Activated CD8-positive, alpha-beta memory T cell treated with anti-CD3 and anti-CD28 coated beads for 36 hours (primary cell): ENCODE measurements at regions not wholly inside any gene's neighbourhood (a gene's known extent, or its start where the extent isn't known, plus 50 kb on each side); places are given as distances from the start of the nearest gene placed in this dataset.

ENCODE experiments used
- CTCF ChIA-PET: fragments of 350-600 bp; sonication (Branson Sonifier 250); formaldehyde crosslinking; loops from one replicate; lab custom pipeline; 2021; ENCODE audit warnings: antibody characterized with exemption; lab: Charles Lee
- POLR2A ChIA-PET: fragments of 350-600 bp; sonication (Branson Sonifier 250); formaldehyde crosslinking; loops from one replicate; lab custom pipeline; 2021; ENCODE audit warnings: antibody characterized with exemption; lab: Charles Lee

- ChIA-PET CTCF (no interaction called here), POLR2A (no interaction called here)
These were observed 1412.1 kb downstream of the PLA2G4A start for GRCh38 chr1:188240772-188241406.

GRCh38 chr1:188241629-188242028 is 1412.9 kb downstream of the PLA2G4A start:
- POLR2A ChIA-PET: no interaction called here
- CTCF ChIA-PET: no interaction called here

- ChIA-PET CTCF (no interaction called here), POLR2A (no interaction called here)
These were observed 1414.7 kb downstream of the PLA2G4A start for GRCh38 chr1:188243456-188243855.

GRCh38 chr1:188244681-188245080 is 1415.9 kb downstream of the PLA2G4A start:
- ChIA-PET CTCF (no interaction called here), POLR2A (no interaction called here)

- POLR2A ChIA-PET: no interaction called here
These were observed 1418.5 kb downstream of the PLA2G4A start for GRCh38 chr1:188247255-188247654.

GRCh38 chr1:188249811-188250210 is 1421.1 kb downstream of the PLA2G4A start:
- POLR2A ChIA-PET: no interaction called here
- CTCF ChIA-PET: no interaction called here

More at GRCh38 chr1:188247255-188247654, 1418.5 kb downstream of the PLA2G4A start:
- CTCF ChIA-PET: interaction anchor here (0.7 kb wide), 1 partner anchor 24 kb away, joined by 3 read pairs; no protein-coding TSS in a partner anchor

GRCh38 chr1:188251036-188251435 is 1422.3 kb downstream of the PLA2G4A start:
- ChIA-PET POLR2A (no interaction called here), CTCF (no interaction called here)

- ChIA-PET CTCF (no interaction called here), POLR2A (no interaction called here)
These were observed 1433.1 kb downstream of the PLA2G4A start for GRCh38 chr1:188261849-188262248.

- POLR2A ChIA-PET: no interaction called here
These were observed 1441.2 kb downstream of the PLA2G4A start for GRCh38 chr1:188269956-188270355.

GRCh38 chr1:188270497-188270896 is 1441.7 kb downstream of the PLA2G4A start:
- CTCF ChIA-PET: interaction anchor here (0.8 kb wide), 1 partner anchor 23 kb away, joined by 3 read pairs; no protein-coding TSS in a partner anchor
- POLR2A ChIA-PET: no interaction called here

More at GRCh38 chr1:188269956-188270355, 1441.2 kb downstream of the PLA2G4A start:
- CTCF ChIA-PET: no interaction called here

GRCh38 chr1:188277771-188278170 is 1449.0 kb downstream of the PLA2G4A start:
- ChIA-PET POLR2A (no interaction called here), CTCF (no interaction called here)

- POLR2A ChIA-PET: no interaction called here
These were observed 1453.2 kb downstream of the PLA2G4A start for GRCh38 chr1:188281921-188282320.

GRCh38 chr1:188295157-188295556 is 1466.4 kb downstream of the PLA2G4A start:
- POLR2A ChIA-PET: no interaction called here
- CTCF ChIA-PET: no interaction called here

More at GRCh38 chr1:188281921-188282320, 1453.2 kb downstream of the PLA2G4A start:
- CTCF ChIA-PET: no interaction called here

GRCh38 chr1:188302746-188303145 is 1474.0 kb downstream of the PLA2G4A start:
- POLR2A ChIA-PET: no interaction called here
- CTCF ChIA-PET: no interaction called here

- CTCF ChIA-PET: no interaction called here
These were observed 1485.9 kb downstream of the PLA2G4A start for GRCh38 chr1:188314557-188315137.

GRCh38 chr1:188317894-188318293 is 1489.1 kb downstream of the PLA2G4A start:
- ChIA-PET POLR2A (interaction anchor here (0.6 kb wide), 1 partner anchor 1536 kb away, joined by 3 read pairs; no protein-coding TSS in a partner anchor), CTCF (no interaction called here)

More at GRCh38 chr1:188314557-188315137, 1485.9 kb downstream of the PLA2G4A start:
- POLR2A ChIA-PET: no interaction called here

GRCh38 chr1:188325211-188325610 is 1496.5 kb downstream of the PLA2G4A start:
- POLR2A ChIA-PET: no interaction called here
- CTCF ChIA-PET: no interaction called here

- ChIA-PET CTCF (no interaction called here), POLR2A (no interaction called here)
These were observed 1515.2 kb downstream of the PLA2G4A start for GRCh38 chr1:188343914-188344313.

- ChIA-PET POLR2A (no interaction called here), CTCF (no interaction called here)
These were observed 1521.4 kb downstream of the PLA2G4A start for GRCh38 chr1:188350104-188350503.

GRCh38 chr1:188355082-188355481 is 1526.3 kb downstream of the PLA2G4A start:
- CTCF ChIA-PET: no interaction called here

GRCh38 chr1:188355847-188356246 is 1527.1 kb downstream of the PLA2G4A start:
- CTCF ChIA-PET: no interaction called here
- POLR2A ChIA-PET: no interaction called here

More at GRCh38 chr1:188355082-188355481, 1526.3 kb downstream of the PLA2G4A start:
- POLR2A ChIA-PET: no interaction called here
